ENCODE measurements at regions not wholly inside any gene's neighbourhood (a gene's known extent, or its start where the extent isn't known, plus 50 kb on each side); places are given as distances from the start of the nearest gene placed in this dataset.

DNA sequence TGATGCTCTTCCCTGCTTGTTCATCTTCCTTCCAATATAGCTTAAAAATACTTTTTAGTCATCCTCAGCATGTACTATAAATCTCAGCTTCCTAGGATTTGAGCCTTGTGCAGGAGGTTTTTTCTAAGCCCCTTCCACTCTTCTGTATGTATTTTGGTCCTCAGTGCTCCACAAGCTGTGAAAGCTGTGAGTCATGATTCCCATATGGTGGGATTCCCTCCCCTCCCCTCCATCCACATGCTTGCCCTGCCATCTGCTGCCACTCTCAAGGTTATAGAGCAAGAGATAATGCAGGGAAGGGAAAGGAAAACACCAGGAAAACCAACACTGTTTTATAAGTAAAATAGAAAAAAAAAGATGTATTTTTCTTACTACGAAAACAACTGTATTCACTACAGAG lies 58.5 kb upstream of the AP1S2 start:
- Histone ChIP-seq H3K79me2 (ENCODE audit: insufficient read depth, low read depth) (no peaks in the 10 kb centered on the region), H3K4me2 (no peak overlapping the region), H3K4me3 (IDR thresholded peaks at IDR 0.05; ENCODE audit: insufficient read depth, low read depth, low read length) (no peak overlapping the region), H3K4me1 (ENCODE audit: low read depth, poor library complexity, severe bottlenecking) (no peaks in the 10 kb centered on the region), H2AFZ (ENCODE audit: low read depth) (no peak overlapping the region), H3K27ac (no peak overlapping the region), H3K36me3 (ENCODE audit: insufficient read depth) (no peaks in the 10 kb centered on the region), H3K27me3 (ENCODE audit: insufficient read depth, low read depth) (no peaks in the 10 kb centered on the region), H4K20me1 (ENCODE audit: insufficient read depth) (no peaks in the 10 kb centered on the region), H3K9ac (no peak overlapping the region)
- TF ChIP-seq, protein P1, sequence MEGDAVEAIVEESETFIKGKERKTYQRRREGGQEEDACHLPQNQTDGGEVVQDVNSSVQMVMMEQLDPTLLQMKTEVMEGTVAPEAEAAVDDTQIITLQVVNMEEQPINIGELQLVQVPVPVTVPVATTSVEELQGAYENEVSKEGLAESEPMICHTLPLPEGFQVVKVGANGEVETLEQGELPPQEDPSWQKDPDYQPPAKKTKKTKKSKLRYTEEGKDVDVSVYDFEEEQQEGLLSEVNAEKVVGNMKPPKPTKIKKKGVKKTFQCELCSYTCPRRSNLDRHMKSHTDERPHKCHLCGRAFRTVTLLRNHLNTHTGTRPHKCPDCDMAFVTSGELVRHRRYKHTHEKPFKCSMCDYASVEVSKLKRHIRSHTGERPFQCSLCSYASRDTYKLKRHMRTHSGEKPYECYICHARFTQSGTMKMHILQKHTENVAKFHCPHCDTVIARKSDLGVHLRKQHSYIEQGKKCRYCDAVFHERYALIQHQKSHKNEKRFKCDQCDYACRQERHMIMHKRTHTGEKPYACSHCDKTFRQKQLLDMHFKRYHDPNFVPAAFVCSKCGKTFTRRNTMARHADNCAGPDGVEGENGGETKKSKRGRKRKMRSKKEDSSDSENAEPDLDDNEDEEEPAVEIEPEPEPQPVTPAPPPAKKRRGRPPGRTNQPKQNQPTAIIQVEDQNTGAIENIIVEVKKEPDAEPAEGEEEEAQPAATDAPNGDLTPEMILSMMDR (conservative IDR thresholded peaks at IDR 0.05; ENCODE audit: low read depth, low read length) = no peak

- no peaks in the 10 kb centered on the region for H3K27me3 ChIP-seq (ENCODE audit: insufficient read depth, low read depth)
- no peak overlapping the region for H3K9ac ChIP-seq
- no peak overlapping the region for H2AFZ ChIP-seq (ENCODE audit: low read depth)
- TF ChIP-seq, protein P1 (conservative IDR thresholded peaks at IDR 0.05; ENCODE audit: low read depth, low read length) = no peak
- no peaks in the 10 kb centered on the region for H4K20me1 ChIP-seq (ENCODE audit: insufficient read depth)
- no peaks in the 10 kb centered on the region for H3K4me1 ChIP-seq (ENCODE audit: low read depth, poor library complexity, severe bottlenecking)
- H3K27ac ChIP-seq = no peak overlapping the region
- H3K36me3 ChIP-seq (ENCODE audit: insufficient read depth) = no peaks in the 10 kb centered on the region
- H3K4me2 ChIP-seq = no peak overlapping the region
- H3K4me3 ChIP-seq (IDR thresholded peaks at IDR 0.05; ENCODE audit: insufficient read depth, low read depth, low read length) = no peak overlapping the region
- no peaks in the 10 kb centered on the region for H3K79me2 ChIP-seq (ENCODE audit: insufficient read depth, low read depth)
These were observed 57.3 kb upstream of the AP1S2 start for GRCh38 chrX:15911734-15912550.

DNA sequence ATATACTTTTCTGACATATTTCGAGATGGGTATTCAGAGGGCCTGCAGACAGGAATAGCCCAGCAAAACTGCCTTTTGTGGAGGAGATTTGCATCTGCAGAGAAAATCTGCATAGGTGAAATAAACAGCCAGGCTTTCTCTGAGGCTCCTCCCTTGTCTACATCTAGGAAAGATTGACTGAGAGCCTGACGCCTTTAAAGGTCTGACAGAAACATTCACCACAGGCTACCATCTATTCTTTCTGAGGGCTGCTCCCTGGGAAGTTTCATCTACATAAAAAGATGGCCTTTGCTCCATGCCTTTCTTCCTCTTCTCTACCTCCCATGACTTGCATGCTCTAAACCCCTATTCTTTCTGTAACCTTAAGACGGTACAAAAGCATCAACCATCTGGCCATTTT lies 55.0 kb upstream of the AP1S2 start:
- H3K27me3 ChIP-seq (ENCODE audit: insufficient read depth, low read depth) = no peaks in the 10 kb centered on the region
- H2AFZ ChIP-seq (ENCODE audit: low read depth) = no peak overlapping the region
- TF ChIP-seq, protein P1 (conservative IDR thresholded peaks at IDR 0.05; ENCODE audit: low read depth, low read length) = no peak
- H3K9ac ChIP-seq = no peak overlapping the region
- no peak overlapping the region for H3K27ac ChIP-seq
- no peaks in the 10 kb centered on the region for H3K79me2 ChIP-seq (ENCODE audit: insufficient read depth, low read depth)
- no peaks in the 10 kb centered on the region for H4K20me1 ChIP-seq (ENCODE audit: insufficient read depth)
- no peaks in the 10 kb centered on the region for H3K4me1 ChIP-seq (ENCODE audit: low read depth, poor library complexity, severe bottlenecking)
- H3K36me3 ChIP-seq (ENCODE audit: insufficient read depth) = no peaks in the 10 kb centered on the region
- H3K4me3 ChIP-seq (IDR thresholded peaks at IDR 0.05; ENCODE audit: insufficient read depth, low read depth, low read length) = no peak overlapping the region
- no peak overlapping the region for H3K4me2 ChIP-seq

GRCh38 chrX:15908603-15909290 lies 54.1 kb upstream of the AP1S2 start:
- Histone ChIP-seq H3K9ac (no peak overlapping the region), H3K79me2 (ENCODE audit: insufficient read depth, low read depth) (no peaks in the 10 kb centered on the region)

More at GRCh38 chrX:15908603-15909290, 54.1 kb upstream of the AP1S2 start:
- TF ChIP-seq, protein P1 (conservative IDR thresholded peaks at IDR 0.05; ENCODE audit: low read depth, low read length) = no peak
- Histone ChIP-seq H3K27ac (no peak overlapping the region), H3K27me3 (ENCODE audit: insufficient read depth, low read depth) (no peaks in the 10 kb centered on the region), H3K4me1 (ENCODE audit: low read depth, poor library complexity, severe bottlenecking) (peaks cover 1% of the 10 kb centered on the region), H3K4me2 (no peak overlapping the region), H2AFZ (ENCODE audit: low read depth) (no peak overlapping the region), H4K20me1 (ENCODE audit: insufficient read depth) (no peaks in the 10 kb centered on the region), H3K4me3 (IDR thresholded peaks at IDR 0.05; ENCODE audit: insufficient read depth, low read depth, low read length) (no peak overlapping the region), H3K36me3 (ENCODE audit: insufficient read depth) (no peaks in the 10 kb centered on the region)
